BE2C (cell line): ENCODE measurements at regions not wholly inside any gene's neighbourhood (a gene's known extent, or its start where the extent isn't known, plus 50 kb on each side); places are given as distances from the start of the nearest gene placed in this dataset.

Experiments used
- DNase-seq: peaks from one replicate; pipeline ENCODE4 v3.0.0-alpha.2; 2020
- H3K27me3 ChIP-seq: fragments of 250-450 bp; sonication (Bioruptor Pico); 2 replicates; pipeline ENCODE4 v1.5.1; 2020; ENCODE audit warnings: mild to moderate bottlenecking
- H3K36me3 ChIP-seq: fragments of 250-450 bp; sonication (Bioruptor Pico); 2 replicates; pipeline ENCODE4 v1.5.1; 2020; ENCODE audit warnings: mild to moderate bottlenecking
- H3K4me1 ChIP-seq: fragments of 250-450 bp; sonication (Bioruptor Pico); 2 replicates; pipeline ENCODE4 v1.5.1; 2020
- H3K4me3 ChIP-seq: 2 replicates; pipeline ENCODE4 v1.5.1; 2011; ENCODE audit warnings: low read depth, low read length
- H3K9me3 ChIP-seq: fragments of 250-450 bp; sonication (Bioruptor Pico); 2 replicates; pipeline ENCODE4 v1.5.1; 2020
- TF ChIP-seq, protein P1 (sequence below): IDR thresholded peaks from 2 replicates; pipeline ENCODE4 v1.5.1; 2012; ENCODE audit warnings: mild to moderate bottlenecking, low read depth, low read length

- H3K4me3 ChIP-seq, result no peak overlapping the region
- TF ChIP-seq, protein P1, sequence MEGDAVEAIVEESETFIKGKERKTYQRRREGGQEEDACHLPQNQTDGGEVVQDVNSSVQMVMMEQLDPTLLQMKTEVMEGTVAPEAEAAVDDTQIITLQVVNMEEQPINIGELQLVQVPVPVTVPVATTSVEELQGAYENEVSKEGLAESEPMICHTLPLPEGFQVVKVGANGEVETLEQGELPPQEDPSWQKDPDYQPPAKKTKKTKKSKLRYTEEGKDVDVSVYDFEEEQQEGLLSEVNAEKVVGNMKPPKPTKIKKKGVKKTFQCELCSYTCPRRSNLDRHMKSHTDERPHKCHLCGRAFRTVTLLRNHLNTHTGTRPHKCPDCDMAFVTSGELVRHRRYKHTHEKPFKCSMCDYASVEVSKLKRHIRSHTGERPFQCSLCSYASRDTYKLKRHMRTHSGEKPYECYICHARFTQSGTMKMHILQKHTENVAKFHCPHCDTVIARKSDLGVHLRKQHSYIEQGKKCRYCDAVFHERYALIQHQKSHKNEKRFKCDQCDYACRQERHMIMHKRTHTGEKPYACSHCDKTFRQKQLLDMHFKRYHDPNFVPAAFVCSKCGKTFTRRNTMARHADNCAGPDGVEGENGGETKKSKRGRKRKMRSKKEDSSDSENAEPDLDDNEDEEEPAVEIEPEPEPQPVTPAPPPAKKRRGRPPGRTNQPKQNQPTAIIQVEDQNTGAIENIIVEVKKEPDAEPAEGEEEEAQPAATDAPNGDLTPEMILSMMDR, result no peak
- no peaks in the 10 kb centered on the region for H3K27me3 ChIP-seq
- no peaks in the 10 kb centered on the region for H3K9me3 ChIP-seq
- DNase-seq, result no peak
- no peaks in the 10 kb centered on the region for H3K4me1 ChIP-seq
- H3K36me3 ChIP-seq, result no peaks in the 10 kb centered on the region
Measured at GRCh38 chr11:127806501-127806900, 780.9 kb downstream of the ETS1 start.

GRCh38 chr11:127805771-127806170 is 781.6 kb downstream of the ETS1 start:
- Histone ChIP-seq H3K4me3 (no peak overlapping the region), H3K9me3 (no peaks in the 10 kb centered on the region), H3K4me1 (no peaks in the 10 kb centered on the region), H3K36me3 (no peaks in the 10 kb centered on the region), H3K27me3 (no peaks in the 10 kb centered on the region)
- no peak for DNase-seq
- TF ChIP-seq, protein P1, result no peak

DNA sequence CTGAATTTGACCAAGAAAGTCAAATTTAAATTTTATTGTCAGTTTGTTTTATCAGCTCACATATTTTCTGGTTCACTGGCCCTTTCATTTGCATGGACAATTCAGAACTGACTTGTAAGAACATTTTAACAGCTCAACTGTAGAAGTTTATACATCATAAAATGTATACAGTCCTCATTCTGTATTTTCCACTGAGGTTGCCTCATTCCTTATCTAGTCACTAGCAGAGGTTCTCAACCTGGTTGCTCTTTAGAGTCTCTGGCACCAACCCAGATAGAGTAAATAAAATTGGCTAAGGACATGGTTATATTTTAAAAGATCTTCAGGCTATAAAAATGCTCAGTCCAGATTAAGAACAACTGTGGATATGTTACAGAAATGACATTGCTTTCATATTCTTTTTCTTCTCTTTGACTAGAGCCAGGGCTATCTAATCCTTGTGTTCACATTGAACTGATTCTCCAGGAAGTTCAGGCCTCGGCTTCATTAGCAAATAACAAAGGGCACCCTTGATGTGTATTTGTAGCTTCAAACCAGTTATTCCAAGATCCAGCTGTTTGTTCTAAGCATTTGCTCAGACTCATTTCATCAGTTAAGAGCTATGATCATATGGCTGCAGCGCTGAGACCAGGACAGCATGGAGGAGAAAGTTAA is 782.5 kb downstream of the ETS1 start:
- DNase-seq, result no peak
- Histone ChIP-seq H3K27me3 (no peaks in the 10 kb centered on the region), H3K4me1 (no peaks in the 10 kb centered on the region), H3K9me3 (no peaks in the 10 kb centered on the region), H3K36me3 (no peaks in the 10 kb centered on the region), H3K4me3 (no peak overlapping the region)
- TF ChIP-seq, protein P1, result no peak

DNA sequence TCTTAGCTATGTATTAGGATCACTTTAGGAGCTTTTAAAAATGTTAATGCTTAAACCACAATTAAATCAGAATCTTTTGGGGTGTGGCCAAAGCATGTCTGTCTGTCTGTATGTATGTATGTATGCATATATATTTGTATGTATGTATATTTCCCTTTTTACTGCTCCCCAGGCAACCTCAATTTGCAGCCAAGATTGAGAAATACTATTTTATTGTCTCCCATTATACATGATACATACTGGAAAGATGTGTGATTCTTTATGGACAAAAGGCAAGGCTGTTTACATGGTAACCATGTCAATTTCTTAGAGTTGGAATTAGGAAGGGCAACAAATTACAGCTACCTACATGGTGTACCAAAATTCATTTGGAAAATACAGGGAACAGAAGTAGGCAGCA is 783.6 kb downstream of the ETS1 start:
- H3K27me3 ChIP-seq, result no peaks in the 10 kb centered on the region
- H3K4me3 ChIP-seq, result no peak overlapping the region
- TF ChIP-seq, protein P1, result no peak
- no peaks in the 10 kb centered on the region for H3K4me1 ChIP-seq
- H3K36me3 ChIP-seq, result no peaks in the 10 kb centered on the region
- no peak for DNase-seq
- no peaks in the 10 kb centered on the region for H3K9me3 ChIP-seq

GRCh38 chr11:127800989-127801688 is 786.2 kb downstream of the ETS1 start:
- no peaks in the 10 kb centered on the region for H3K36me3 ChIP-seq
- H3K27me3 ChIP-seq, result no peaks in the 10 kb centered on the region
- TF ChIP-seq, protein P1, result no peak
- no peak for DNase-seq
- no peak overlapping the region for H3K4me3 ChIP-seq
- no peaks in the 10 kb centered on the region for H3K4me1 ChIP-seq
- no peaks in the 10 kb centered on the region for H3K9me3 ChIP-seq

DNA sequence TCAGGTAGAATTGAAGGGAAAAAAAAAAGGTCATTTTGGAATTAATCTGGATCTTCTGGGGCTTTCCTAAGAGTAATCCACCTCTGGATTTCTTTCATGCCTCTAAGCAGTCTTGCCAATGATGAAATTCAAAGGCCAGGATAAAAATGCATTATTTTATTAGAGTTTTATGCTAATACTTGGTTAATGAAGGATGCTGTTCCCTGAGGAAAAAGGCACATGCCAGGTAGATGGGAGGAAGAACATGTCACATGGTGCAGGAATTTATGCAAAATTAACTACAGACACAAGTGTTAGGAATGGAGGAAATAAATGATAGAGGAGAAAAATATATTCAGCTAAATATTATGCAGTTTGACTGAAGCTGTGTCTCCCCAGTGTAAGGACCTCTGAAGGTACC is 792.0 kb downstream of the ETS1 start:
- no peaks in the 10 kb centered on the region for H3K27me3 ChIP-seq
- no peaks in the 10 kb centered on the region for H3K36me3 ChIP-seq
- no peaks in the 10 kb centered on the region for H3K9me3 ChIP-seq
- H3K4me1 ChIP-seq, result no peaks in the 10 kb centered on the region
- no peak overlapping the region for H3K4me3 ChIP-seq
- TF ChIP-seq, protein P1, result no peak
- DNase-seq, result no peak
